GM18520 (cell line): ENCODE measurements at regions not wholly inside any gene's neighbourhood (a gene's known extent, or its start where the extent isn't known, plus 50 kb on each side); places are given as distances from the start of the nearest gene placed in this dataset.
"Not testable (repeated sequence)": the region's sequence is repeated elsewhere in the genome, so short reads cannot be mapped to it uniquely, and the experiment has no call there.

Experiments used
- ATAC-seq: cut with Tn5 transposase; IDR thresholded peaks from one replicate; pipeline ENCODE4 v1.9.1; 2021; ENCODE audit not compliant: unreplicated experiment

DNA sequence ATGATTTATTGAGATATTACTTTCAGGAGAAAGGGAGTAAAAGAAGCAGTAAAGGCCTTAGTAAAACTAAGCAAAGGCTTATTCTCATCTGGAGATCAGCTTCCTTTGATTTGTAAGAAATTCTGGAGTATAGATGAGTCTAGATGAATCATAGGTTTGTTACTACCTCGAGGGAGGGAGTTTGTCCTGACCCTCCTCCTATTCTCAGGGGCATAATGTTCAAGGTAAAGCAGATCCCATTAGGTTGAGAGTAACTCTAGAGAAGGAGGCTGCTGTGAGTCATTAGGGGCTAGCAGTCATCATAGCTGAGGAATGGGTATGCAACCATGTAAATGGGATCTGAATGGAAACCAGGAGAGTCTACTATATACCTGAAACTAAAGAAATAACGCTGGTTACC, 155.5 kb upstream of the MOCS2 start:
- no peak for ATAC-seq

DNA sequence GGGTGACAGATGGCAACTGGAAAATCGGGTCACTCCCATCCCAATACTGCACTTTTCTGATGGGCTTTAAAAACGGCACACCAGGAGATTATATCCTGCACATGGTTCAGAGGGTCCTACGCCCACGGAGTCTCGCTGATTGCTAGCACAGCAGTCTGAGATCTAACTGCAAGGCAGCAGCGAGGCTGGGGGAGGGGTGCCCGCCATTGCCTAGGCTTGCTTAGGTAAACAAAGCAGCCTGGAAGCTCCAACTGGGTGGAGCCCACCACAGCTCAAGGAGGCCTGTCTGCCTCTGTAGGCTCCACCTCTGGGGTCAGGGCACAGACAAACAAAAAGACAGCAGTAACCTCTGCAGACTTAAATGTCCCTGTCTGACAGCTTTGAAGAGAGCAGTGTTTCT, 158.7 kb upstream of the MOCS2 start:
- ATAC-seq = not testable (repeated sequence)

DNA sequence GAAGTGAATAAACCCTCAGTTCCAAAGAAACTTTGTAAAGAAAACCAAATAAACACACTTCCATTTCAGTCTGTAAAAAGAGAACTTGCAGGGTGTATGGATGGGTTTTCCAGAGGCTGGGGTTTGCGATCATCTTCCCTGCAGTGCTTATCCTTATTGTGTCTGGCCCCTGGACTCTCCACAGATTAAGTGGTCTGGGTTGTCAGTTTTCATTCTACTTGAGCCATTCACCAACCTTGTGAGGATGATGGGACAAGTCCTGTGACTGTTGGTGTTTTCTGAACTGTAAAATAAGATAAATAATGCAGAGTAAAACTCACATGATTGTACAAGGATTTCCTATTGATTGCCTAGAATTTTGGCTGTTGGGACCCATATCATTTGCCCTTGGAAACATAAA, 166.1 kb upstream of the MOCS2 start:
- ATAC-seq = no peak

DNA sequence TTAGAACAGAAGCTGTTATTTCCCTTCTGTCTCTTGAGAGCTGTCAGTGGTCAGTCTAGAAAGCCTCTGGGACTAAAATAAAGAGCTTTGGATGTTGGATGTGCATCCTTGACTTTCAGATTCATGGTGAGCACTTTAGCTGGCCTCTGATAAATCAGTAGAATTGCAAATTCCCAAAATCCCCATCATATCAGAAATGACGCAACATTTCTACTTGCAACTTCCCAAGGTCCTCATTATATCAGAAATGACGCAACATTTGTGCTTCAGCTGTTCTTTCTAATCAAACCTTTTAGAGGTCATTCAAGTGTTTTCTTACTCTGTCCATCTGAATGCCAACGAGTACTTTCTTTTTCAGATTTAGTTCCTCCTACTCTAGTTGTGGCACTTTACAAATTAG, 167.3 kb upstream of the MOCS2 start:
- no peak for ATAC-seq

DNA sequence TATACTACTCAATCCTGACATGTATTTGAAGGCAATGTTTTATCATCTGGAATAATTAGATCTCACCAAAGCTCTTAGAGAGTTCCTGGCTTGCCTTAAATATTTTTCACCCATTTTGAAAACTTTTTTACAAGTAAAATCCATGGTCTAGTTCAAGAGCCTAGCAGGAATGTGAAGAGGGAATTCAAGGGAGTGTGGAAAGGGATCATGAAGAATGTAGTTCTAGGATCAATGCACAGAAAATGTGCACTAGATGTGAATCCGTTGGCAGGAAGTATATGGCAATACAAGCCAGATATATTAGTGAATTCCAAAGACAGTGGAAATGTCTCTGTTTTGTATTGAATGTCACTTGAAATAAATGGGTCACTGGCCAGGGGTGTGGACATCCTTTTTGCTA, 167.9 kb upstream of the MOCS2 start:
- ATAC-seq = no peak

DNA sequence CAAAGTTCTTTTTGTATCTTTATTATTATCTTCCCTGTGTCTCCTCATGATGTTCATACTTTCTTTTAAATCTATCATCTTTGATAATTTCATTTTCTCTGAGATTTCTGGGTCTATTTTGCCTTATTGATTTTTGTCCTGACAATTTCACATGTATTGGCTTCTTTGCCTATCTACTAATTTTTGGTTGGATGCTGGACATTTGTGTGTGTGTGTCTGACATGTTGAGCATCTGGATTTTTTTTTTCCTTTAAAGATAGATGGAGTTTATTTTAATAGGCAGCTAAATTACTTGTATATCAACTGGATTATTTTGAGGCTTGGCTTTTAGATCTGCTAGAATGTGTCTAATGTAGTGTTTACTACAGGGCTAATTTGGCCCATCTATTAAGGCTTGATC, 178.0 kb upstream of the MOCS2 start:
- ATAC-seq = no peak

DNA sequence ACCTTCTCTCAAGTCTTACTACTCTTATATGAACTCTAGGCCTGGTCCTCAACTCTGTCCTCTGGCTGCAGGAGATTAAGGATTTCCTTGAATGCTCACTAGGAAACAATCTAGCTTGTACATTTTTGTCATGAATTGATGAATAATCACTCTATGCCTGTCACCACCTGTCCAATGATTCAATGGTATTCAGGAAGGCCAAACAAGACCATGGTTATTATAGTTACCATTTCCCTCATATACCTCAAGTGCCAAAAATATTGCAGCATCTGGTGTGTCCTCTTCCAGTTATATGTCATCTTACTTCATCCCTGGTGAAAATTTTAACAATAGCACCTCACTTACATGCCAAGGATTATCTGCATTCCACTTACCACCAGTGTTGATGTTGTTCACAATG, 179.0 kb upstream of the MOCS2 start:
- no peak for ATAC-seq

DNA sequence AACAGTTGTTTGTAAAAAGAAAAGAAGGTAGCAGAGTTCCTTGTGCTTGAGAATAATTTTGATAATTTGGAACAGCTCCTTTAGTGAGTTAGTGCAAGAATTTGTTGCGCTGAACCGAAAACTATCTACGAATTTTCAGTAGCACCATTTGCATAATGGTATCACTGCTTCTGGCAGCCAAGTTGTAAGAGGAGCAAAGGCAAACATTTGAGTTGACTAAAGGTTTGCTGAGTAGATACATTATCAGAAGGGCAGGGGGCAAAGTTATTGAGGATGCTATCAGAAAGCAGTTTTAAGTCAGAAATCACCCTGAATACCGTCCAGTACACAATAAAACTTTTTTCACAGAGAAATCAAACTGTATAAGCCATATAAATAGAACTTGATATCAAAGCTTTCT, 181.5 kb upstream of the MOCS2 start:
- no peak for ATAC-seq

DNA sequence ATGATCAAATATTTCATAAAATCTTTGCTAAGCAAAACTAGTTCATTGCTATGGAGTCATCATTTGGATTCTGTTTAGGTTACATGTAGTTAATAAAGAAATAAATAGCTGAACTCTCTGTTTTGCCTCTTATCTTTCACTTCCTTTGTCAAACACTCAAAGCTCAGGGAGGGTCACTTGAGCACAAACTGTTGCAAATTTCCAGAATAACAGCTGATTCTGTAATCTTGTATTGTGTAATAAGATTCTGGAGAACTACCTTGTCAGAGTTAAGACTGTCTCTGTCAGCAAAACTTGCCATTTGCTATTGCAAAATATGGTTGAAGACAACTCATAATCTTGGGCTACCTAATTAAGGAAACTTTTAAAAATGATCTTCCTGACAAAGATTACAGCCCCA, 182.0 kb upstream of the MOCS2 start:
- ATAC-seq = no peak

DNA sequence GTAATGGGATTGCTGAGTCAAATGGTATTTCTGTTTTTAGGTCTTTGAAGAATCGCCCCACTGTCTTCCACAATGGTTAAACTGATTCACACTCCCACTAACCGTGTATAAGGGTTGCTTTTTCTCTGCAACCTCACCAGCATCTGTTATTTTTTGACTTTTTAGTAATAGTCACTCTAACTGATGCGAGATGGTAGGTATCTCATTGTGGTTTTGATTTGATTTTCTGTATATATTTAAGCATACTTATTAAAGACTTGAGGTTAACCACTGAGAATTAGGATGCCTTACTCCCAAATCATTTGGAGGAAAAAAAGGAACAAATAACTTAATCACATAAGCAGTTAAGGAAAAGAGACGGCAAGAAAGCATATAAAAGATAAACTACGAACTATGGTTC, 181.6 kb upstream of the FST start:
- no peak for ATAC-seq

DNA sequence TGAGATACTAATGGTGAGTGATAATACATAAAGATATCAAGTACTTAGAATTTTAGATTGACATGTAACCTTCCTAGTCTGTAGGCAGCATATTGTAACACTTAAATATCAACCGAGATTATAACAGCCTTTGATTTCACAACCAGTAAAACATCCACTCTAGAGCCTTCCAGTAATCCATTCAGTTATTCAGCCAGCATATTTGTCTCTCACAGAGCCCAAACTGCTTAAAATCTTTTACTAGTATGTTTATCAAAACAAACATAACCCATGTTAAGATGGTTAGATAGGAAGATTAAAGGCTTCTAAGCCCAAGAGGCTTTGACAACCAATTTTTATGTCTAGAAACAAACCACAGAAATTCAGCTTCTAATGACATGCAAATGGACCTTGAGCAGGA, 177.9 kb upstream of the FST start:
- no peak for ATAC-seq

DNA sequence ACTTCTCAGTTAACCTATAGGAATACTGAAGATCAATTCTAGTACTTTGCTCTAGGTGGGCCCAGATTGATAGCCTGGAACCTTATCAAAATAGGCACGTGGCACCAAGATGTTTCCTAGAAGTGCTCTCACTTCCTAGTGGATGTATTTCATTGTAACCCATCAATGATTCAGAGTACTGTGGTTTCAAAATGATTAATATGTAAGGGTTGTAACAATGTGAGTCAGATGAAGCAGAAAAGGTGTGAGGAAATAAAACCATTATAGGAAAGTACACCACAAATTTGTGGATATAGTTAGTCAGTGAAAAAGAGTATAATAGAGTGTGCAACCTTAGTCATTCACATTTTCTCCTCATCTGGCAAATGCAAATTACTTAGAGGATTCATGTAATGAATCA, 177.3 kb upstream of the FST start:
- ATAC-seq = no peak

DNA sequence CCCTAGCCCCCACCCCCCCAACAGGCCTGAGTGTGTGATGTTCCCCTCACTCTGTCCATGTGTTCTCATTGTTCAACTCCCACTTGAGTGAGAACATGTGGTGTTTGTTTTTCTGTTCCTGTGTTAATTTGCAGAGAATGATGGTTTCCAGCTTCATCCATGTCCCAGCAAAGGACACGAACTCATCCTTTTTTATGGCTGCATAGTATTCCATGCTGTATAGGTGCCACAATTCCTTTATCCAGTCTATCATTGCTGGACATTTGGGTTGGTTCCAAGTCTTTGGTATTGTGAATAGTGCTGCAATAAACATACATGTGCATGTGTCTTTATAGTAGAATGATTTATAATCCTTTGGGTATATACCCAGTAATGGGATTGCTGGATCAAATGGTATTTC, 175.1 kb upstream of the FST start:
- ATAC-seq = not testable (repeated sequence)

DNA sequence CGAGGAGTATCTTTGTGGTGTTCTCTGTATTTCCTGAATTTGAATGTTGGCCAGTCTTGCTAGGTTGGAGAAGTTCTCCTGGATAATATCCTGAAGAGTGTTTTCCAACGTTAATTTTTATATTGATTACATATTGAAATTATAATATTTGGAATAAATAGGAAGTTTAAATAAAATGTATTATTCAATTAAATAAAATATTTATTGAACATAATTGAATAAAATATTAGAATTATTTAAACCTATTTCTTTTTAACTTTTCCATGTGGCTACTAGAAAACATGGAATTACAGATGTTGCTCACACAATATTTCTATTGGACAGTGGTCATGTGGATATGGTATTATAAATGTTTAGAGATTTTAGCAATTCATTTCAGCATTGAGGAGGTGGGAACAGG, 170.8 kb upstream of the FST start:
- no peak for ATAC-seq

DNA sequence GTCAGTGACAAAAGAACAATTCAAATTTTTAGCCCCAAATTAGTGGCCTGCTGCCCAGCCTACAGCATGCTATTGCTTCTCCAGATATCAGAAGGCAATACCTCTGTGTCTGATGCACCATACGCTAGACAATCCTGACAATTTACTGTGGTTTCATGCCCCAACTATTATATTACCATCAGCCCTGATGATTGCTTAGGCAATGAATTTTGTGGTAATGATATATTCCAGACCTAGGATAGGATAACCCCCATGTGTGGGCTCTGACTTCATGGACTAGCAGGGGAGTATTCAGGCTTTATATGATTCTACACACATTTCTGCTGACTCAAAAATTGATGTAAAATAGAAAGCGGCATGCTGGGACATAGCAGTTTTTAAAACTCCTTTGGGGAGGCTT, 168.7 kb upstream of the FST start:
- ATAC-seq = no peak

DNA sequence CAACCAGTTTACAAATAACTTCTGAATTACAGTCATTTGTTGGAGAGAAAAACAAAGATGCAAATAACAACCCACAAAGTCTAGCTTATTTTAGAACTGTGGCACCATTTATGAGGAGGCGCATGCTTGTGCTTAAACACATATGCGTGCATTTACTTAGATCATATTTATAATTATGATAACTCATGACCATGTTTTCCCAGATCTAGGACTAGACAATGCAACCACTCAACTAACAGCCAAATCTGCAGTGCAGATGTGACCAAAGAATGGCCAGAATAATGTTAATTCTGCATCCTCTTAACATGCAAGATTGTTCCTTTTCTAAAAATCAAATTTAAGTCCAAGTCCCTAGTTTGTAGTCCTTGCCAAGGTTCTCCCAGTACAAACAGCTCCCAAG, 167.3 kb upstream of the FST start:
- no peak for ATAC-seq

DNA sequence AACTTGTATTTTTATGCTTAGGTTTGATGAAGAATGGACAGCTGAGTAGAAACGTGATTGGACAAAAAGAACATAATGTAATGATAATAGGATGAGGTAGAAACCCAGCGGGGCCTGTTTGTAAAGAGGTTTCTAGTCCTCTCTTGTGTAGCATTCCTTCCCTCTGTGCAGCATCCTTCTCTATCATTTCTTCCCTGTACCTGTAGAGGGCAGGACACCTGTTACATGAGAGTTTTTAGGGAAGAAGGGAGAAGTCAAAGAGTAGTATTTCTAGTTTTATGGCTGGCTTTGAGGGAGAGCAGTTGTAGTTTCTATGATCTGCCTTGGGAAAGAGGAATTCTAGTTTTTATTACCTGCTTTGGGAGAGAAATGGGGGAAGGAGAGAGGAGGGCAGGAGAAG, 162.1 kb upstream of the FST start:
- no peak for ATAC-seq

DNA sequence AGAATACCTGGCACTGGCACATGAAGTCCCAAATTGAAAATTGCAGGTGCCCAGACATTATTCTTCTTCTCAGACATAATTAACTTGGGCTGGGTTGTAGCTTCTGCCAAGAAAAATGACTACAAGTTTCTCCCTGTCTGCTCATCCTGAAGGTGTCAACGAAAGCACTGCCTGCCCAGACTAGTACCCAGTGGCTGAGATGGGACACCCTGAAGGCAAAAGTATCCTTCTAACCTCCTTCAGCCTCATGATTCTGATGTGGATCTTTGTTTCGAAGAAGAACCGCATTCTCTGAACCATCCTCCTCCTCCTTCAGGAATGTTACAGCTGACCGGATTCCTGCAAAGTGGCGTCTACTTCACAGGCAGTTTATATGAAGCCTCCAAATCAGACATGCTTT, 161.1 kb upstream of the FST start:
- ATAC-seq = no peak

DNA sequence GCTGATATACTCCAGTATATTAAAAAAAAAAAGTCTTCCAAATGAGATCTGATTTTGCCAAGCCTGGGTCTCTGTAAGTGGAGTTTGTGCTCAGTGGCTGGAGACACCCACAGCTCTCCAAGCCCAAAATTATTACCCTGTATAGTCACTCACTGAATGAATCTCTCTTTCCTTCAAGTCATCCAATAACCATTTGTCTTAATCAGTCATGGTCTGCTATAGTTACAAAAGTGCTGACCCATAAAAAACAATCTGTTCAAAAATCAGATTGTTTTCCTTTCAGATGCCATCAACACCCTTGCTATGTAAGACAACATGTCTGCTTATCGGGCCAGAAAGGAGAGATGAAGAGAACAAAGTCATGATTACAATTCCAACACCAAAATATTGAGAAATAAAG, 159.4 kb upstream of the FST start:
- no peak for ATAC-seq

DNA sequence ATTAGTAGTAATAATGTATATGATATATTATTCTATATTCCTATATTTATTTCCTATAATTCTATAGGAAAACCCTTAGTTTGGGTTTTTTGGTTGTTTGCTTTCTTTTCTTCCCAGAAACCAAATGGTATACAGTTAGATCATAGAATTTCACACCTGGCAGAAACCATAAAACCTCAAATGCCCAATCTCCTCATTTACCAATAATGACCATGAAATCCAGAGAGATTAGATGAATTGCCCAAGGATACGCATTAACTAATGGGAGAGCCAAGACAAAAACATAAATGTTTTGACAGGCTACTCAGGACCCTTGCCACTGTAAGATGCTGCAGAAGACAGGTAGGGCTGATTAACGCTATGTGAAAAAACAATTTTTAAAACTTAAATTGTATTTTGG, 158.7 kb upstream of the FST start:
- no peak for ATAC-seq

DNA sequence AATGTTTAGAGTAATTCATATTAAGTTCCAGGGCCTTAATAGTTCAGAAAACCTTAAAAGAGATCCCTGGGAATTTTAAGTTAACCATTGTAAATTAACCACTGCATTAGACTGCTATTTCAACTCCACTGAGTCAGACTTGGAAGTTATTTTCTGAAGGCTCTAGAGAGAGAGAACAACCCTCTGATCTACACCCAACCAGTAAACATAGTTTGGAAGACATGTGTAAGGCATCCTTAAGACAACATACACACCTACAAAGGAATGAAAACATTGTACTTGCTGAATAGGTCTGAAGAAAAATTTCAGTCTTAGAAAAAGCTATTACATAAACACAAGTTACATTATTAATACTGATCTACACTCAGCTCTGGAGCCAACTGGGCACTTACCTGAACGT, 158.2 kb upstream of the FST start:
- no peak for ATAC-seq

DNA sequence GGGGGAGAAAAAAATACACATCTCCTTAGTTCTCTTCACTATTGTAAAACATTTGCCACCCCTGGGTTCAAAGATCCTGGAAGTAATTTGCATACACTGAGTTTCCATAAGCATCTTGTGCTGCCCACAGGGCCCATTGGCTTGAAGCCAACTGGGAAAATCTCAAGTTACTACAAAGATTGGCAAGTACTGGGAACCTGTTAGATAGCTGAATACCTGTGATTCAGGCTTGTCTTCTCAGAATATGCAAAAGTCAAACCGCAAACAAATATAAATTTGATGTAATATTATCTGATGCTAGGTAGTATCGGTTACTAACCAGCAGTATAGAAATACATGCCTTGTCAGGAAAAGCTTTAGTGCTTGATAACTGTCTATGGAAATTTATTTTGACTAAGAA, 156.9 kb upstream of the FST start:
- no peak for ATAC-seq

DNA sequence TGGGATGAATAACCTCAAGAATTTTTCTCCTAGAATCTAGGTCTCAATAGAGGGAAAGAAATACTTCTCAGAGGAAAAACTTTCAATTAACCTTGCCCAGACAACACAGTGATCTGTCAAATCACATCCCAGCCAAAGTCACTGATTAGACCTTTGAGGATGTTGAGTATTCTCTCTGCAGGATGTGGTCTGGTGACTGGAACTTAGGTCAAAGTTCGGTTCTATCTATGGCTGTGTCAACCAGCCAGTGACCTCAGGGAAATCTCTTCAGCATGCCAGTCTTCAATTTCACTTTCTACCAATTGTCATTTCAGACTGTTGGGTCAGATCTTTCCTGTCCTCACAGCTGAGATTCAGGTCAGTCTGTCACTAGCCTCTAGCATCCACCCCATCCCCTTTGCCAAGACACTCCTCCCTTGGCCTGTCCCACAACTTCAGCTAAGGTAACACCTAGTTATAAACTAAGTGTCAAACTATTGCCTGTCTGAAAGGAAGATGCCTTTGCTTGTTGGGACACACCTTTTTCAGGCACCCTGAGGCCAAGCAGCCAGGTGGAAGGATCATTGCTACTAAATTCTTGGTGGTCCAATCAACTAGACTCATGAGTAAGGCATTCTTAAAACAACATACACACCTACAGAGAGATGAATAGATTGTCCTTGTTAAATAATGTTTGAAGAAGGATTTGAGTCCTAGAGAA, 156.3 kb upstream of the FST start:
- peak; percentile 85 for ATAC-seq
